ENCODE measurements at regions not wholly inside any gene's neighbourhood (a gene's known extent, or its start where the extent isn't known, plus 50 kb on each side); places are given as distances from the start of the nearest gene placed in this dataset.

DNA sequence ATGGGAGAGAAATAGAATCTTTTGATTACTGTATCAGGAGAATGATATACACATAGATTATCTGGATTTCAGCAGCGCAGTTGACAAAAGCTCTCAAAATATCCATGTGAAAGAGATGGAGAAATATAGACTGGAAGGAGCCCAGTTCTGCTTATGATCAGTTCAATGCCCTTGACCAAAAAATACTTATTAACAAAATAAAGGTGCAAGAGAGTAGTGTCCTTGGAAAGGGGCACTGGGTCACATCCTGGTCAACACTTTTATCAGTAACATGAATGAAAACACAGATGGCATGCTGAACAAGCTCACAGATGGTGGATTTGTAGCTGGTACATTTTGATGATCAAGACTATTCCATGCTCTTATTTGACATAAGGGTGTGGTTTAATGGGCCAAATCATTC lies 63.9 kb upstream of the PLEKHG1 start (continued):
- TF ChIP-seq, protein P1, sequence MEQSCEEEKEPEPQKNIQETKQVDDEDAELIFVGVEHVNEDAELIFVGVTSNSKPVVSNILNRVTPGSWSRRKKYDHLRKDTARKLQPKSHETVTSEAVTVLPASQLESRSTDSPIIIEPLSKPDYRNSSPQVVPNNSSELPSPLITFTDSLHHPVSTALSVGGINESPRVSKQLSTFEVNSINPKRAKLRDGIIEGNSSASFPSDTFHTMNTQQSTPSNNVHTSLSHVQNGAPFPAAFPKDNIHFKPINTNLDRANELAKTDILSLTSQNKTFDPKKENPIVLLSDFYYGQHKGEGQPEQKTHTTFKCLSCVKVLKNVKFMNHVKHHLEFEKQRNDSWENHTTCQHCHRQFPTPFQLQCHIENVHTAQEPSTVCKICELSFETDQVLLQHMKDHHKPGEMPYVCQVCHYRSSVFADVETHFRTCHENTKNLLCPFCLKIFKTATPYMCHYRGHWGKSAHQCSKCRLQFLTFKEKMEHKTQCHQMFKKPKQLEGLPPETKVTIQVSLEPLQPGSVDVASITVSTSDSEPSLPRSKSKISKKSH (CRISPR knock-in tag; IDR thresholded peaks at IDR 0.05; ENCODE audit: borderline replicate concordance): no peak
- TF ChIP-seq ZNF274 (CRISPR knock-in tag; IDR thresholded peaks at IDR 0.05) (no peak), POLR2G (IDR thresholded peaks at IDR 0.05; ENCODE audit: low read depth, low read length) (no peak), MED1 (CRISPR knock-in tag; IDR thresholded peaks at IDR 0.05) (peak; percentile 68; the same call in 1 of the 2 replicates), SIX1 (CRISPR knock-in tag; IDR thresholded peaks at IDR 0.05; ENCODE audit: borderline replicate concordance) (no peak), KAT7 (CRISPR knock-in tag; IDR thresholded peaks at IDR 0.05; ENCODE audit: borderline replicate concordance) (no peak), ZNF530 (CRISPR knock-in tag; IDR thresholded peaks at IDR 0.05; ENCODE audit: low read depth) (no peak), ZNF101 (CRISPR knock-in tag; IDR thresholded peaks at IDR 0.05; ENCODE audit: borderline replicate concordance, low read depth) (no peak), BRD4 (CRISPR knock-in tag; IDR thresholded peaks at IDR 0.05) (no peak), KLF15 (CRISPR knock-in tag; IDR thresholded peaks at IDR 0.05; ENCODE audit: borderline replicate concordance) (no peak), RELA (CRISPR knock-in tag; IDR thresholded peaks at IDR 0.05) (no peak), ZNF207 (IDR thresholded peaks at IDR 0.05; ENCODE audit: borderline replicate concordance) (no peak), ZNF746 (CRISPR knock-in tag; IDR thresholded peaks at IDR 0.05) (no peak), ZNF329 (CRISPR knock-in tag; IDR thresholded peaks at IDR 0.05; ENCODE audit: low read depth) (no peak), RFX3 (CRISPR knock-in tag; IDR thresholded peaks at IDR 0.05) (no peak)
- TF ChIP-seq, protein P2, sequence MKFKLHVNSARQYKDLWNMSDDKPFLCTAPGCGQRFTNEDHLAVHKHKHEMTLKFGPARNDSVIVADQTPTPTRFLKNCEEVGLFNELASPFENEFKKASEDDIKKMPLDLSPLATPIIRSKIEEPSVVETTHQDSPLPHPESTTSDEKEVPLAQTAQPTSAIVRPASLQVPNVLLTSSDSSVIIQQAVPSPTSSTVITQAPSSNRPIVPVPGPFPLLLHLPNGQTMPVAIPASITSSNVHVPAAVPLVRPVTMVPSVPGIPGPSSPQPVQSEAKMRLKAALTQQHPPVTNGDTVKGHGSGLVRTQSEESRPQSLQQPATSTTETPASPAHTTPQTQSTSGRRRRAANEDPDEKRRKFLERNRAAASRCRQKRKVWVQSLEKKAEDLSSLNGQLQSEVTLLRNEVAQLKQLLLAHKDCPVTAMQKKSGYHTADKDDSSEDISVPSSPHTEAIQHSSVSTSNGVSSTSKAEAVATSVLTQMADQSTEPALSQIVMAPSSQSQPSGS (CRISPR knock-in tag; IDR thresholded peaks at IDR 0.05): no peak
- TF ChIP-seq, protein P3, sequence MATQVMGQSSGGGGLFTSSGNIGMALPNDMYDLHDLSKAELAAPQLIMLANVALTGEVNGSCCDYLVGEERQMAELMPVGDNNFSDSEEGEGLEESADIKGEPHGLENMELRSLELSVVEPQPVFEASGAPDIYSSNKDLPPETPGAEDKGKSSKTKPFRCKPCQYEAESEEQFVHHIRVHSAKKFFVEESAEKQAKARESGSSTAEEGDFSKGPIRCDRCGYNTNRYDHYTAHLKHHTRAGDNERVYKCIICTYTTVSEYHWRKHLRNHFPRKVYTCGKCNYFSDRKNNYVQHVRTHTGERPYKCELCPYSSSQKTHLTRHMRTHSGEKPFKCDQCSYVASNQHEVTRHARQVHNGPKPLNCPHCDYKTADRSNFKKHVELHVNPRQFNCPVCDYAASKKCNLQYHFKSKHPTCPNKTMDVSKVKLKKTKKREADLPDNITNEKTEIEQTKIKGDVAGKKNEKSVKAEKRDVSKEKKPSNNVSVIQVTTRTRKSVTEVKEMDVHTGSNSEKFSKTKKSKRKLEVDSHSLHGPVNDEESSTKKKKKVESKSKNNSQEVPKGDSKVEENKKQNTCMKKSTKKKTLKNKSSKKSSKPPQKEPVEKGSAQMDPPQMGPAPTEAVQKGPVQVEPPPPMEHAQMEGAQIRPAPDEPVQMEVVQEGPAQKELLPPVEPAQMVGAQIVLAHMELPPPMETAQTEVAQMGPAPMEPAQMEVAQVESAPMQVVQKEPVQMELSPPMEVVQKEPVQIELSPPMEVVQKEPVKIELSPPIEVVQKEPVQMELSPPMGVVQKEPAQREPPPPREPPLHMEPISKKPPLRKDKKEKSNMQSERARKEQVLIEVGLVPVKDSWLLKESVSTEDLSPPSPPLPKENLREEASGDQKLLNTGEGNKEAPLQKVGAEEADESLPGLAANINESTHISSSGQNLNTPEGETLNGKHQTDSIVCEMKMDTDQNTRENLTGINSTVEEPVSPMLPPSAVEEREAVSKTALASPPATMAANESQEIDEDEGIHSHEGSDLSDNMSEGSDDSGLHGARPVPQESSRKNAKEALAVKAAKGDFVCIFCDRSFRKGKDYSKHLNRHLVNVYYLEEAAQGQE (IDR thresholded peaks at IDR 0.05; ENCODE audit: borderline replicate concordance in 1 of 2, low read depth in 1 of 2, low read length in 2 of 2): no peak
- TF ChIP-seq, protein P4, sequence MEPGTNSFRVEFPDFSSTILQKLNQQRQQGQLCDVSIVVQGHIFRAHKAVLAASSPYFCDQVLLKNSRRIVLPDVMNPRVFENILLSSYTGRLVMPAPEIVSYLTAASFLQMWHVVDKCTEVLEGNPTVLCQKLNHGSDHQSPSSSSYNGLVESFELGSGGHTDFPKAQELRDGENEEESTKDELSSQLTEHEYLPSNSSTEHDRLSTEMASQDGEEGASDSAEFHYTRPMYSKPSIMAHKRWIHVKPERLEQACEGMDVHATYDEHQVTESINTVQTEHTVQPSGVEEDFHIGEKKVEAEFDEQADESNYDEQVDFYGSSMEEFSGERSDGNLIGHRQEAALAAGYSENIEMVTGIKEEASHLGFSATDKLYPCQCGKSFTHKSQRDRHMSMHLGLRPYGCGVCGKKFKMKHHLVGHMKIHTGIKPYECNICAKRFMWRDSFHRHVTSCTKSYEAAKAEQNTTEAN (CRISPR knock-in tag; conservative IDR thresholded peaks at IDR 0.05): no peak
- TF ChIP-seq, protein P5, sequence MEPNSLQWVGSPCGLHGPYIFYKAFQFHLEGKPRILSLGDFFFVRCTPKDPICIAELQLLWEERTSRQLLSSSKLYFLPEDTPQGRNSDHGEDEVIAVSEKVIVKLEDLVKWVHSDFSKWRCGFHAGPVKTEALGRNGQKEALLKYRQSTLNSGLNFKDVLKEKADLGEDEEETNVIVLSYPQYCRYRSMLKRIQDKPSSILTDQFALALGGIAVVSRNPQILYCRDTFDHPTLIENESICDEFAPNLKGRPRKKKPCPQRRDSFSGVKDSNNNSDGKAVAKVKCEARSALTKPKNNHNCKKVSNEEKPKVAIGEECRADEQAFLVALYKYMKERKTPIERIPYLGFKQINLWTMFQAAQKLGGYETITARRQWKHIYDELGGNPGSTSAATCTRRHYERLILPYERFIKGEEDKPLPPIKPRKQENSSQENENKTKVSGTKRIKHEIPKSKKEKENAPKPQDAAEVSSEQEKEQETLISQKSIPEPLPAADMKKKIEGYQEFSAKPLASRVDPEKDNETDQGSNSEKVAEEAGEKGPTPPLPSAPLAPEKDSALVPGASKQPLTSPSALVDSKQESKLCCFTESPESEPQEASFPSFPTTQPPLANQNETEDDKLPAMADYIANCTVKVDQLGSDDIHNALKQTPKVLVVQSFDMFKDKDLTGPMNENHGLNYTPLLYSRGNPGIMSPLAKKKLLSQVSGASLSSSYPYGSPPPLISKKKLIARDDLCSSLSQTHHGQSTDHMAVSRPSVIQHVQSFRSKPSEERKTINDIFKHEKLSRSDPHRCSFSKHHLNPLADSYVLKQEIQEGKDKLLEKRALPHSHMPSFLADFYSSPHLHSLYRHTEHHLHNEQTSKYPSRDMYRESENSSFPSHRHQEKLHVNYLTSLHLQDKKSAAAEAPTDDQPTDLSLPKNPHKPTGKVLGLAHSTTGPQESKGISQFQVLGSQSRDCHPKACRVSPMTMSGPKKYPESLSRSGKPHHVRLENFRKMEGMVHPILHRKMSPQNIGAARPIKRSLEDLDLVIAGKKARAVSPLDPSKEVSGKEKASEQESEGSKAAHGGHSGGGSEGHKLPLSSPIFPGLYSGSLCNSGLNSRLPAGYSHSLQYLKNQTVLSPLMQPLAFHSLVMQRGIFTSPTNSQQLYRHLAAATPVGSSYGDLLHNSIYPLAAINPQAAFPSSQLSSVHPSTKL (CRISPR knock-in tag; IDR thresholded peaks at IDR 0.05): peak; percentile 71

All from HepG2 (cell line).